ENCODE measurements at regions not wholly inside any gene's neighbourhood (a gene's known extent, or its start where the extent isn't known, plus 50 kb on each side); places are given as distances from the start of the nearest gene placed in this dataset.
"Not testable (repeated sequence)": the region's sequence is repeated elsewhere in the genome, so short reads cannot be mapped to it uniquely, and the experiment has no call there.

DNA sequence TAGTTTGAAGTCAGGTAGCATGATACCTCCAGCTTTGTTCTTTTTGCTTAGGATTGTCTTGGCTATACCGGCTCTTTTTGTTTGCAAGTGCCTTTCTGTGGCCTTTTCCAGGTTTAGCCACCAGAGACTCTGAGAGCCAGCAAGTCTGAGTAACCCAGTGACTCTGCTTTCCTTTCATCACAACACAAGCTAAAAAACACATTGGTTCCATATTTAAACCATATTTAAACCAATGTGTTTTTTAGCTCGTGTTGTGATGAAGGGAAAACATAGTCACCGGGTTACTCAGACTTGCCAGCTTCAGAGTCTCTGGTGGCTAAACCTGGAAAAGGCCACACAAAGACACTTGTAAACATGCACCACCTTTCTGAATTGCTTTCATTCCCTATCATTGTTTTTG, 493.3 kb downstream of the NTRK2 start:
- Histone ChIP-seq H3K4me3 (ENCODE audit: low read length) (no peak overlapping the region), H3K4me1 (ENCODE audit: insufficient read depth, low read length) (peaks cover 2% of the 10 kb centered on the region), H3K27me3 (ENCODE audit: insufficient read depth, low read length) (no peaks in the 10 kb centered on the region), H2AFZ (ENCODE audit: low read depth, low read length) (no peak overlapping the region), H3K36me3 (ENCODE audit: insufficient read depth, low read length) (no peaks in the 10 kb centered on the region), H3K9me3 (ENCODE audit: low read length) (no peaks in the 10 kb centered on the region)

DNA sequence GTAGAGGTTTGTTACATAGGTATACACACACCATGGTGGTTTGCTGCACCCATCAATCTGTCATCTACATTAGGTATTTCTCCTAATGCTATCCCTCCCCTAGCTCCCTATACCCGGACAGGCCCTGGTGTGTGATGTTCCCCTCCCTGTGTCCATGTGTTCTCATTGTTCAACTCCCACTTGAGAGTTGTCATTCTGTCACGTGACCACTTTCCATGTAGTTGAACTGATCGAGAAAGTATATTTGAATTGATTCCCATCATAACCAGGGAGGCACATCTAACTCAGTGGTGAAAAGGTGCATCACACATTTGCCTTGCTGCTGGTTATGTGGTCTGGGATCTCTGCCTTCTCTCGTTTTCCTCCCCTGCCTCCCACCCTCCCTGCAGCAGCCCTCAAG, 491.4 kb downstream of the NTRK2 start:
- H3K4me1 ChIP-seq (ENCODE audit: insufficient read depth, low read length); H3K27me3 ChIP-seq (ENCODE audit: insufficient read depth, low read length); H3K36me3 ChIP-seq (ENCODE audit: insufficient read depth, low read length); H3K4me3 ChIP-seq (ENCODE audit: low read length); H2AFZ ChIP-seq (ENCODE audit: low read depth, low read length); H3K9me3 ChIP-seq (ENCODE audit: low read length): not testable (repeated sequence)

DNA sequence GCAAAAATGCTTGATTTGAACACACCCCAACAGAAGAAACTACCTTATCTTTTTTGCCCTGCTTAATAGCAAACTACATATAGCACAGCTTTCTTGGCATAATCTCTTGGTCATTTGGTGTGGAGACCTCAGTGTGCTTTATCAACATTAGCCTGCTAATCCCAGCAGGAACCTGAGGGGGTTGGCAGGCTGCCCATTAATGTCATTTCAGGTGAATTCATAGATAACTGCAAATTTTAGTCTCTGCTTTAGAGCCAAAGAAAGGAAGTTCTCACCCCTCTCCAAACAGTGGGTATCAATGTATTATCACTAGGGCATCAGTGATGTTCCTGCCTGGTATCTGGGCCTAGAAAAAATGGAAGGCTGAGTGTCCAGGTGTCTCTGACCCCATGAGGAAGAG, 489.0 kb downstream of the NTRK2 start:
- H3K4me3 ChIP-seq (ENCODE audit: low read length), result no peak overlapping the region
- no peaks in the 10 kb centered on the region for H3K9me3 ChIP-seq (ENCODE audit: low read length)
- H3K4me1 ChIP-seq (ENCODE audit: insufficient read depth, low read length), result no peaks in the 10 kb centered on the region
- H2AFZ ChIP-seq (ENCODE audit: low read depth, low read length), result no peak overlapping the region
- H3K27me3 ChIP-seq (ENCODE audit: insufficient read depth, low read length), result no peaks in the 10 kb centered on the region
- H3K36me3 ChIP-seq (ENCODE audit: insufficient read depth, low read length), result no peaks in the 10 kb centered on the region

DNA sequence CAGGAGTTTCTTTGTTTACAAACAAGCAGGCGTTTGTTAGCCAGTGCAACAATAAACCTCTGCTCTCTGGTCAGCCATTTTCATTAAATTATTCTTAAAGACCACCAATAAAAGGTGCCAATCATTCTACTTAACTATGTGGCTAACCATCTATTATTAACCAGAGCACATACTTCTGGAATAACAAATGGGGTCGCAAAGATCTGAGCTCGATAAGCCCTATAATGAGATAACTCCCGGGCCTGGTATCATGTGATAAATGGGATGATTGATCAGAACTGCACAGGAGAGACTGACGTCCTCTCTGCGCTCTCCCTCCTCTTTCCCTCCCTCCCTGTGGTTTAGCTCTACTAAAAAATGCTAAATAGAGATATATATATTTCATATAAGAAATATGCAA, 488.2 kb downstream of the NTRK2 start:
- H3K36me3 ChIP-seq (ENCODE audit: insufficient read depth, low read length), result no peaks in the 10 kb centered on the region
- no peak overlapping the region for H3K4me3 ChIP-seq (ENCODE audit: low read length)
- no peaks in the 10 kb centered on the region for H3K9me3 ChIP-seq (ENCODE audit: low read length)

DNA sequence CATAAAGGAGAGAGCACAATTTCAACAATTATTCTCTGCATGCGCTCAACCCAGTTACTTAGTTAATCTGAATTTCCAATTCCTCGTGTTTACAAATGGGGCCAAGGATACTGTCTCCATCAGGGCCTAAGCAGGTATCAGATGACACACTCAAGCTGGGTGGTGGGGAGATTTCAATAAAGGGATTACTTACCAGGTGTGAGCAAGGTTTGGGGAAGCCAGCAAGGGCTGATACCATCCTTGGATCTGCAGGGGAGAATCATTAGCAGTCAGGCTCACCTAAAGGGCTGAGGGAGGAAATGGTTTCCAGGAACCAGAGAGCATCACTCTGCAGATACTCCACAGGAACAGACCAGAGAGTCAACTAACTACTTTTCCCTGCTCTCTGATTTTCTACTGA, 487.1 kb downstream of the NTRK2 start:
- no peaks in the 10 kb centered on the region for H3K9me3 ChIP-seq (ENCODE audit: low read length)
- no peaks in the 10 kb centered on the region for H3K27me3 ChIP-seq (ENCODE audit: insufficient read depth, low read length)
- H3K4me3 ChIP-seq (ENCODE audit: low read length), result no peak overlapping the region
- H3K4me1 ChIP-seq (ENCODE audit: insufficient read depth, low read length), result no peaks in the 10 kb centered on the region
- no peaks in the 10 kb centered on the region for H3K36me3 ChIP-seq (ENCODE audit: insufficient read depth, low read length)
- no peak overlapping the region for H2AFZ ChIP-seq (ENCODE audit: low read depth, low read length)

More for the DNA sequence above, 488.2 kb downstream of the NTRK2 start:
- H3K4me1 ChIP-seq (ENCODE audit: insufficient read depth, low read length), result no peaks in the 10 kb centered on the region
- H2AFZ ChIP-seq (ENCODE audit: low read depth, low read length), result no peak overlapping the region
- no peaks in the 10 kb centered on the region for H3K27me3 ChIP-seq (ENCODE audit: insufficient read depth, low read length)

DNA sequence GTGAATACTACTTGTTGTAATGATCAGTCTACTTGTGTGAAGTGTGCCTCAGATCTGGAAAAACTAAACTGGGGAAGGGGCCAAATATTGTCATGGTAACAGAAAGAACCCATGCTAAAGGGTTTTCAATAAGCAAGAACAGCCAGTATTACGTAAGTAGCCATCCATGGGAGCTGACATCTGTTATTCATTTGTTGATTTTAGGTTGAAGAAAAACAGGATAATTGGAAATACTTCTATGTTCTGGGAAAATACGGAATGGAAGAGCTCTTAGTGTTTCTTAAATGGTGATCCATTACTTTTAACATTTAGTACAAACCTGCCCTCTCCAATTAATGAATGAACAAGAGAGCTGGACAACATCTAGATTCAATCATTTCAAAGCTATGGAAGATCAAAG, 485.8 kb downstream of the NTRK2 start:
- no peaks in the 10 kb centered on the region for H3K4me1 ChIP-seq (ENCODE audit: insufficient read depth, low read length)
- no peak overlapping the region for H2AFZ ChIP-seq (ENCODE audit: low read depth, low read length)
- H3K27me3 ChIP-seq (ENCODE audit: insufficient read depth, low read length), result no peaks in the 10 kb centered on the region
- H3K36me3 ChIP-seq (ENCODE audit: insufficient read depth, low read length), result no peaks in the 10 kb centered on the region
- no peak overlapping the region for H3K4me3 ChIP-seq (ENCODE audit: low read length)
- no peaks in the 10 kb centered on the region for H3K9me3 ChIP-seq (ENCODE audit: low read length)

DNA sequence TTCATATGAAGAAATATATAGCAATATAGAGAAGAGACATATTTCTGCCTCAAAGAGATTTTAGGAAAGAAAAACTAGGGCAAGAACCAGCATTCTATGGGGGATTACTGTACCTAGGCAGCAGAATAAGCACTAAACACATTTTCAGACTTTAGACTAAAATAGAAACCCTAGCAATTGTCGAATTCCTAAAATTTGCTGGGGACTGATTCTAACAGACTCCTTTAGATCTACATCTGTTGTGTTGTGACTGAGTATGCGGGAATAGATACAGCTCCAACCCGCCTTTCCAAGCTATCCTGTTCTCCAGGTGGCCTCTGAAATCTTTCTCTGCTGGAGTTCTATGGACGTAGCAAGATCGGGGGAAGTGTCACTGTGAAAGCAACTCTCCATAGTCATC, 482.2 kb downstream of the NTRK2 start:
- H3K27me3 ChIP-seq (ENCODE audit: insufficient read depth, low read length), result no peaks in the 10 kb centered on the region
- no peaks in the 10 kb centered on the region for H3K4me1 ChIP-seq (ENCODE audit: insufficient read depth, low read length)

DNA sequence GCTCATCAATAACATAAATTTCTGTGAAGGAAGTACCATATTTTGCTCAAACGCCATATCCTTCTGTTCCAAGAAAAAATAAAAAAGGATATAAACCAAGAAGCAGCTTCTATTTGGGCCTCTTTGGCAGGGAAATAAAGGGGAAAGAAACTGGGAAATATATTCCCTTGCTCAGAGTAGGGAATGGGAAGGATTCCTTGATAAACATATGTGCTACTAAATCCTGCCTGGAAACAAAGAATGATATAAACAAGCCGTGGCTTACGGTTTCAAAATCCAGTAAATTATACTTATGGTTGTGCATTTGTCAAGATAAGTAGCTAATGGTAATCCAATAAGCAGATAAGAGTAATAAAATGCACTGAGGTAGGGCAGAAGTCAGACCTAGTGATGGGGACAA, 481.6 kb downstream of the NTRK2 start:
- Histone ChIP-seq H2AFZ (ENCODE audit: low read depth, low read length) (no peak overlapping the region), H3K36me3 (ENCODE audit: insufficient read depth, low read length) (no peaks in the 10 kb centered on the region), H3K4me1 (ENCODE audit: insufficient read depth, low read length) (no peaks in the 10 kb centered on the region), H3K27me3 (ENCODE audit: insufficient read depth, low read length) (no peaks in the 10 kb centered on the region), H3K4me3 (ENCODE audit: low read length) (no peak overlapping the region), H3K9me3 (ENCODE audit: low read length) (no peaks in the 10 kb centered on the region)

More for the DNA sequence above, 482.2 kb downstream of the NTRK2 start:
- no peak overlapping the region for H3K4me3 ChIP-seq (ENCODE audit: low read length)
- no peak overlapping the region for H2AFZ ChIP-seq (ENCODE audit: low read depth, low read length)
- no peaks in the 10 kb centered on the region for H3K36me3 ChIP-seq (ENCODE audit: insufficient read depth, low read length)
- H3K9me3 ChIP-seq (ENCODE audit: low read length), result no peaks in the 10 kb centered on the region

DNA sequence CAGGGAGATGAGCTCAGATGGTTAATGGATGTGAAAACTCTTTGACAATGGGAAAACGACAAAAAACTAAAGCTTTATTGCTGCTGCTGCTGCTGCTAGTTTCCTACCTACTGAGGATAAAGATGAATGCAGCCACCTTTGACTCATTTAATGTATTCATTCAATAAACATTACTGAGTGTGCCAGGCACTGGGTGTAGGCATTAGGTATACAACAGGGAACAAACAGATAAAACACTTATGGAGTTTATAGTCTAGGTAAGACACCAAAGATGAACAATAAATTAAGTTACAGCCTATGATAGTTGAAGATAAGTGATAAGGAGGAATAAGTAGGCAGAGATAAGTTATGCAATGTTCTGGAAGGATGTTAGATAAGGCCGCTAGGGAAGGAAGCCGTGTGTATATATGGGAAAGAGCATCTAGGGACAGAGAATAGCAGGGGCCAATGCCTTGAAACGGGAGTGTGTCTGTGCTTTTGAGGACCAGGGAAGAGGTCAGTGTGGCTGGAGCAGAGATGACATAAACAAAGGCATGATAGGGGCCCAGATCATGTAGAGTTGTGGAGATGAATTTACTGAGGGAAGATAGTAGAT, 477.6 kb downstream of the NTRK2 start:
- Histone ChIP-seq H2AFZ (ENCODE audit: low read depth, low read length) (no peak overlapping the region), H3K4me1 (ENCODE audit: insufficient read depth, low read length) (no peaks in the 10 kb centered on the region), H3K9me3 (ENCODE audit: low read length) (peaks cover 3% of the 10 kb centered on the region), H3K36me3 (ENCODE audit: insufficient read depth, low read length) (no peaks in the 10 kb centered on the region), H3K4me3 (ENCODE audit: low read length) (no peak overlapping the region), H3K27me3 (ENCODE audit: insufficient read depth, low read length) (no peaks in the 10 kb centered on the region)

DNA sequence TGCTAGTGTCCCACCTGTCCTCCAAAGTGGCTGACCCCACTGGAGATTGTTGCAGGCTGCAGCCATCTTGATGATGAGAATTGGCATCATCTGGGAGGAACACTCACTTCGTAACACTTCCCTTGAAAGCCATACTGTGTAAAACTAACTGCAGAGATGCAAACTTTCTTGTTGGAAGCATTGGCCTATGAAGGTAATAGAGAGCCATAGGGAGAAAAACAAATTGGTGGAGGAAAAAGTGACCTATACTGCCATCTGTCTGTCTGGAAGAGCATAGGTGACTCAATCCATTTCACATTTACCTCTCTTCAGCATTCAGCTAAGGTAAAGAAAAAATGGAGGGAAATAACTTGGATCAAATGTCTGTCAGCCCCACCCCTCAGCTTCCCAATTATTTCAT, 473.4 kb downstream of the NTRK2 start:
- no peak overlapping the region for H2AFZ ChIP-seq (ENCODE audit: low read depth, low read length)
- H3K4me1 ChIP-seq (ENCODE audit: insufficient read depth, low read length), result no peaks in the 10 kb centered on the region
- H3K4me3 ChIP-seq (ENCODE audit: low read length), result no peak overlapping the region
- no peaks in the 10 kb centered on the region for H3K36me3 ChIP-seq (ENCODE audit: insufficient read depth, low read length)
- H3K9me3 ChIP-seq (ENCODE audit: low read length), result peaks cover 3% of the 10 kb centered on the region
- no peaks in the 10 kb centered on the region for H3K27me3 ChIP-seq (ENCODE audit: insufficient read depth, low read length)

DNA sequence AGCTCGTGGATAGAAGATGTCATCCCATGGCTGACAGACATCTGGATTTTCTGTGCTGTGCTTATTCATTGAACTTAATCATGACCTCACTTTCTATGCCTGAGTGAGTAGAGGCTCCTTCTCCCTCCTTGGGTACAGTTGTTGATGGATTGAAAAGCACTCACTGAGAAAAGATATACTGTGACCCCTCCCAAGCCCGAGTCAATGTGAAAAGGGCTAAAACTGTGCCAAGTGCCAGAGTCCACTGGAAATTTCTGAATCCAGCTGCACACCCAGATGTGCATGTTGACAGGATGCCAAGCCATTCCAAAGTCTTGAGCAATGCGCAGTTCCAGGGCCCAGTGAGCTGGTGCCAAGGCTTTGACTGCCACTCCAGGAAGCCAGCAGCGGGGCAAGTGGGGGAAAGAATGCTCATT, 473.0 kb downstream of the NTRK2 start:
- H3K9me3 ChIP-seq (ENCODE audit: low read length), result peaks cover 3% of the 10 kb centered on the region
- H3K36me3 ChIP-seq (ENCODE audit: insufficient read depth, low read length), result no peaks in the 10 kb centered on the region
- no peak overlapping the region for H2AFZ ChIP-seq (ENCODE audit: low read depth, low read length)
- no peak overlapping the region for H3K4me3 ChIP-seq (ENCODE audit: low read length)
- H3K27me3 ChIP-seq (ENCODE audit: insufficient read depth, low read length), result no peaks in the 10 kb centered on the region
- no peaks in the 10 kb centered on the region for H3K4me1 ChIP-seq (ENCODE audit: insufficient read depth, low read length)

DNA sequence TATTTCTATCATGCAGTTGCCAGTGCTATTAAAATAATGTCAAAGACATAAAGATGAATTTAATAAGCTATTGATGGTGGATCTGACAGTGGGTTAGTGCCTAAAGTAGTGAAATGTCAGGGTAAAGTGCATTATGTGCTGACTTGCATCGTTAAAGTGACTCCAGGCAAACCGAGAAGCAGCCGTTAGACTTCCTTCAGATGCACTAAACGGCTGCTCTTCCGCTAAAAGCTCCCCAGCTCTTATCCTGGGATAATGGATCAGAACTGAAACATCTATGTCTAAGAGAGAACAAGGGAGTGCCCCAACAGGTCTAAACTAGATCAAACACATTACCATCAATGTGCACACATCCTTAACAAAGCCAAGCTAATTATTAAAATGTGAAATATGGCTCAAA, 468.2 kb downstream of the NTRK2 start:
- Histone ChIP-seq H3K4me1 (ENCODE audit: insufficient read depth, low read length) (no peaks in the 10 kb centered on the region), H3K36me3 (ENCODE audit: insufficient read depth, low read length) (no peaks in the 10 kb centered on the region), H2AFZ (ENCODE audit: low read depth, low read length) (no peak overlapping the region), H3K9me3 (ENCODE audit: low read length) (no peaks in the 10 kb centered on the region), H3K4me3 (ENCODE audit: low read length) (no peak overlapping the region), H3K27me3 (ENCODE audit: insufficient read depth, low read length) (no peaks in the 10 kb centered on the region)

DNA sequence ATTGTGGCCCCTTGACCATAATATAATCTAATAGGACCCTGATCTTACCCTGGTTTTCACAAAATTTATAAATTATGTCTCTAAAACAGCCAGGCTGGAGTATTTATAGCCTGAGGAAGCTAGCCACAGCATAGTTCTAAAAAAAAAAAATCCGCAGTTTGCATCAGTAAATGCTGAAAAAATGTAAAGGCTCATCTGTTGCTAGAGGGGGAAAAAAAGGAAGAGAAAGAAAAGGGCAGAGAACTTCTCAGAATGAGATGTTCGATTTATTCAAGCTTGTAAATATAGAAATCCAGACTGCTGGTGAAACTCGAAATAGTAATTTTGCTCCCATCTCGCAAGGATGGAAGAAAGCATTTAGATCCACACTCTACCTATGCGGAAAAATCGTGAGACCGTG, 467.5 kb downstream of the NTRK2 start:
- Histone ChIP-seq H3K4me3 (ENCODE audit: low read length) (no peak overlapping the region), H3K4me1 (ENCODE audit: insufficient read depth, low read length) (no peaks in the 10 kb centered on the region), H3K36me3 (ENCODE audit: insufficient read depth, low read length) (no peaks in the 10 kb centered on the region), H3K27me3 (ENCODE audit: insufficient read depth, low read length) (no peaks in the 10 kb centered on the region), H3K9me3 (ENCODE audit: low read length) (no peaks in the 10 kb centered on the region), H2AFZ (ENCODE audit: low read depth, low read length) (no peak overlapping the region)

DNA sequence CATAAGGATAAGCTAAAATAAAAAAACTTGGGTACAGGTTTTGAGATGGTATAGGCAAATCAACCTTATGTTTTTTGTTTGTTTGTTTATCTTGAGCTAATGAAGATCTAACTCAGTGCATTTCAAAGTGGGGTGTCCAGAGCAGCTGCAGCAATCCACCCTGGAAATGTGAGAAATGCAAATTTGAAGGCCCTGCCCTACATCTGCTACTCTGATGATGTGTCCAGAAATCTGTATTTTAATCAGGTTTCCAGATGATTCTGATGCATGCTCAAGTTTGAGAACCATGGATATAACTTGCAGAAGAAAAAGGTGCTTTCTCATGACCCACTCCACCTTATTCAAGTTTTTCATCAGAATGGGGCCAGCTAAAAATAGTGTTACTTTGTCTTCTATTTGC, 467.0 kb downstream of the NTRK2 start:
- Histone ChIP-seq H3K9me3 (ENCODE audit: low read length) (no peaks in the 10 kb centered on the region), H3K27me3 (ENCODE audit: insufficient read depth, low read length) (no peaks in the 10 kb centered on the region), H2AFZ (ENCODE audit: low read depth, low read length) (no peak overlapping the region), H3K4me1 (ENCODE audit: insufficient read depth, low read length) (no peaks in the 10 kb centered on the region), H3K36me3 (ENCODE audit: insufficient read depth, low read length) (no peaks in the 10 kb centered on the region), H3K4me3 (ENCODE audit: low read length) (no peak overlapping the region)

Data from neuron (in vitro differentiated cells).